ENCODE measurements at regions not wholly inside any gene's neighbourhood (a gene's known extent, or its start where the extent isn't known, plus 50 kb on each side); places are given as distances from the start of the nearest gene placed in this dataset.
"Not testable (repeated sequence)": the region's sequence is repeated elsewhere in the genome, so short reads cannot be mapped to it uniquely, and the experiment has no call there.

DNA sequence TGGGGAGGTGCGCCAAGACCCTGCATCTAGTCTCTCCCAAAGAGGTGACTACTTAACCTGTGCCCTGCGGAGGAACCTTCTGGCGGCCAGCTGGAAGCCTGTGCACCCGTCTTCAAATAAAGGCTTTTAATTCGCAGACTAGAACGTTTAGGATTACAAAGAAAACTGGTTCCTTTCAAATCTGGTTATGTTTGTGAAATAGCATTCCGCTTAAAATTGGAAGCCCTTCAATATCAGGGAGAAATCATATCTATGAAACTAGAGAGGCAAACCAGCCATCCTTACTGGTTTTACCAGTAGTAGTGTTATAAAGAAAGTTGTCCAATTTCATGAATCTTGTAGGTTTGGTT, 250.8 kb downstream of the FAM72C start:
- H3K4me3 ChIP-seq: peak overlapping the region in 1 of 4 donors; percentile 39
- 21 to 22% methylated on average over 7 of the region's 7 CpGs for WGBS, 2 donors
- DNase-seq: no peak

DNA sequence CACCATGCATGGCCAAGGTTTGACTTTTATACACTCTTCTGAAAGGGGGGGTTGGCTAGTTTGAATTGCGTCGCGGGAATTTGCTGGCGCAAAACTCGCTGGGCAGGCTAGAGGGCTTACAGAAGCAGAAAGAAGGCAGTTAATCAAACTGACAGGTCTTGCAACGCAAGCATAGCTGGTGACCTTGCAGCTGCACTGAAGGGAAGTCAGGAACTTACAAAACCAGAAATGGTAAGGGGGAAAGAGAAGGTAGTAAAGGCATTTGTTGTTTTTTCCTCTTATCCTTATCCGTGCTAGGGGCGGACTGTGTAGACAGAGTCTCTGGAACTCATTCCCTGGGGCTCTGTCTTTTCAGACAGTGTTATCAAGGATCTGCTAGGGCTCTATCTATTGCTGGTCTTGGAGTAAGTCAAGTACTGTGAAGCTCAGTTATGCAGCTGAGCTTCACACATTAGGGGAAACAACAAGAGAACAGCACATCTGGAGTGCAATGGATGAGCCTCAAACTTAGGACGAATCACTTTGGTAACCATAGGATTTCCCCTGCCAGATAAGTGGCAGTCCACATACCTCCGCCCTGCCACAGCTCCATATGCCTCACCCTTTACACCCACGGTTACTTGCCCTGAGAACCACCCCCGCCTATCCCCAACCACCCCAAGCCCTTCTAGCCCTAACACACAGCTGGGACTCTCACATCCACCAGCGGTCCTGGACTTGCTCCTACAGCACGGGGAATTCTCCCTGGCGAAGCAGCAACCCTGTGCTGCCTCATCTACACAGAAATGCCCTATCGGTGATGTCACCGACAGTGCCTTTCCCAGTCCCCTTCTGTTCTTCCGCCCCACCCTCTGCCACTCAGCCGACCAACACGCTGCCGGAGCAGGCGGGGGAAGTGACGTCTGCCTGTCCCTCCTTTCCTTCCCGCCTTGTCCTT, 251.4 kb downstream of the FAM72C start:
- intact Hi-C loops (cut with DNase I): no loop called here
- no peak for TF ChIP-seq POLR2A (IDR thresholded peaks at IDR 0.05)
- TF ChIP-seq, protein P1, sequence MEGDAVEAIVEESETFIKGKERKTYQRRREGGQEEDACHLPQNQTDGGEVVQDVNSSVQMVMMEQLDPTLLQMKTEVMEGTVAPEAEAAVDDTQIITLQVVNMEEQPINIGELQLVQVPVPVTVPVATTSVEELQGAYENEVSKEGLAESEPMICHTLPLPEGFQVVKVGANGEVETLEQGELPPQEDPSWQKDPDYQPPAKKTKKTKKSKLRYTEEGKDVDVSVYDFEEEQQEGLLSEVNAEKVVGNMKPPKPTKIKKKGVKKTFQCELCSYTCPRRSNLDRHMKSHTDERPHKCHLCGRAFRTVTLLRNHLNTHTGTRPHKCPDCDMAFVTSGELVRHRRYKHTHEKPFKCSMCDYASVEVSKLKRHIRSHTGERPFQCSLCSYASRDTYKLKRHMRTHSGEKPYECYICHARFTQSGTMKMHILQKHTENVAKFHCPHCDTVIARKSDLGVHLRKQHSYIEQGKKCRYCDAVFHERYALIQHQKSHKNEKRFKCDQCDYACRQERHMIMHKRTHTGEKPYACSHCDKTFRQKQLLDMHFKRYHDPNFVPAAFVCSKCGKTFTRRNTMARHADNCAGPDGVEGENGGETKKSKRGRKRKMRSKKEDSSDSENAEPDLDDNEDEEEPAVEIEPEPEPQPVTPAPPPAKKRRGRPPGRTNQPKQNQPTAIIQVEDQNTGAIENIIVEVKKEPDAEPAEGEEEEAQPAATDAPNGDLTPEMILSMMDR (IDR thresholded peaks at IDR 0.05): no peak
- no peaks in the 10 kb centered on the region for H3K36me3 ChIP-seq
- no peaks in the 10 kb centered on the region for H3K9me3 ChIP-seq
- DNase-seq: no peak
- H3K27ac ChIP-seq: no peak overlapping the region
- 11 to 17% methylated on average over 21 to 23 of the region's 24 CpGs for WGBS, 2 donors
- H3K4me3 ChIP-seq: peak overlapping the region in 1 of 4 donors; percentile 39
- H3K27me3 ChIP-seq: peaks cover 0 to 1% (median 0%) of the 10 kb centered on the region in 4 donors
- no peaks in the 10 kb centered on the region for H3K4me1 ChIP-seq

More for the DNA sequence above, 250.8 kb downstream of the FAM72C start:
- Histone ChIP-seq H3K36me3 (no peaks in the 10 kb centered on the region), H3K4me1 (no peaks in the 10 kb centered on the region), H3K27ac (no peak overlapping the region), H3K9me3 (no peaks in the 10 kb centered on the region), H3K27me3 (peaks cover 0 to 4% (median 0%) of the 10 kb centered on the region in 4 donors)
- TF ChIP-seq, protein P1 (IDR thresholded peaks at IDR 0.05): no peak
- TF ChIP-seq POLR2A (IDR thresholded peaks at IDR 0.05): no peak
- intact Hi-C loops (cut with DNase I): no loop called here

DNA sequence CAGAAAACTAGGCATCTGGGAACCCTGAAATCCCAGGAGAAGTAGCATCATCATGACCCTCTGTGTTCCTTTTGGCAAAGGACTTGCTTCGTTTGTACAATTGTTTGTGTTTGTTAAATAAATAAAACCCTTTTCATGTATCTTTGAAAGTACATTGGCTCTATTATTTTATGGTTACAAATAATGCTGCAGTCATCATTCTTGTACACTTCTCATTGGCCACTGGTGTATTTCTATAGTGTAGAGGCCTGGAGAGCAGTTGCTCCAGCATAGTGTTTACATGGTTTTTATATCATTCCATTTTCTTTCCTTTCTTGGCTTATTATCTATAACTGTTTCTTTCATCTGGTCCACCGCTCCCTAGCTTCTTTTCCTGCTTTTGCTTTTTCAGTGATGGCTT, 253.3 kb downstream of the FAM72C start:
- H3K4me1 ChIP-seq: no peaks in the 10 kb centered on the region
- 67 to 70% methylated on average over 2 of the region's 2 CpGs for WGBS, 2 donors
- H3K4me3 ChIP-seq: no peak overlapping the region
- no peaks in the 10 kb centered on the region for H3K36me3 ChIP-seq
- H3K27me3 ChIP-seq: no peaks in the 10 kb centered on the region
- no peak for DNase-seq
- TF ChIP-seq, protein P1 (IDR thresholded peaks at IDR 0.05): no peak
- no peak for TF ChIP-seq POLR2A (IDR thresholded peaks at IDR 0.05)
- H3K27ac ChIP-seq: no peak overlapping the region
- no peaks in the 10 kb centered on the region for H3K9me3 ChIP-seq
- intact Hi-C loops (cut with DNase I): no loop called here

DNA sequence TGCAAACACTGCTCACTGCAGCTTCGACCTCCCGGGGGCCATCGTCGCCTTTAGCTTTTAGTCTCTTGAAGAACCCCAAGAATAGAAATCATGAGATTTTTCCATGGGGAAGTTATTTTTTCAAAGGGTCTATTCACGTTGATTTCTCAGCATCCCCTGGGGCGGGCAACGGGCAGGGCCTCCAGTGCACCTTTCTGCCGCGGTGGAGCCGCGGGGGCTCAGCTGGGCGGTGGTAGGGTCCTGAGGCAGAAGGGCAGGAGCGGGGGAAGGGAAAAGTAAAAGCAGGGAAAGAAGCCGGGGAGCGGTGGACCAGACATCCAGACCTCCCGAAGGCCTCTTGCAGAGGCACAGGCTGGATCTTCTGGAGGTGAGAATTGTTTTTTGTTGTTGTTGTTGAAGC, 253.8 kb downstream of the FAM72C start:
- Histone ChIP-seq H3K36me3 (no peaks in the 10 kb centered on the region), H3K27ac (no peak overlapping the region), H3K4me1 (no peaks in the 10 kb centered on the region), H3K27me3 (no peaks in the 10 kb centered on the region), H3K9me3 (no peaks in the 10 kb centered on the region), H3K4me3 (no peak overlapping the region)
- TF ChIP-seq POLR2A (IDR thresholded peaks at IDR 0.05): no peak
- TF ChIP-seq, protein P1 (IDR thresholded peaks at IDR 0.05): no peak
- intact Hi-C loops (cut with DNase I): no loop called here
- DNase-seq: no peak
- 30 to 56% methylated on average over 8 to 12 of the region's 16 CpGs for WGBS, 2 donors

DNA sequence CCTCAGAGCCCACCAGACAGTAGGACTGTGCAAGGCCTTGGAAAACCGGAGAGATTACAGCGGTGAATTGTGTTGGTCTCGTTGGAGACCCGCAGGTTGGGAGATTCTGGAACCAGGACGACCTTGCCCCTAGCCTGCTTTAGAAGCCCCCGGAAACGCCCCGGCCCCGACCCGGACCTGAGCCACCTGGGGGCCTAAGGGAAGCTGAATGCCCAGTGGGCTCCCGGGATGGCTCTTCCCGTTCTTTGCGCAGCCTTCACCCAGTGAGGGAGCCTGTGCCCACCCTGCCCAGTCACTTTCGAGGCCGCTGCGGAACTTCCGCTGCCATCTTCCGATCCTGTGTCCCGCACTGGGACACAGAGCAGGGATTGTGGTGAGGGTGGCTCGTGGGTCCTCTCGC, 254.4 kb downstream of the FAM72C start:
- no peak for DNase-seq
- no peak overlapping the region for H3K4me3 ChIP-seq
- H3K9me3 ChIP-seq: no peaks in the 10 kb centered on the region
- intact Hi-C loops (cut with DNase I): no loop called here
- H3K27ac ChIP-seq: no peak overlapping the region
- H3K36me3 ChIP-seq: no peaks in the 10 kb centered on the region
- TF ChIP-seq, protein P1 (IDR thresholded peaks at IDR 0.05): no peak
- no peak for TF ChIP-seq POLR2A (IDR thresholded peaks at IDR 0.05)
- 35 to 49% methylated on average over 8 to 12 of the region's 21 CpGs for WGBS, 2 donors
- H3K4me1 ChIP-seq: no peaks in the 10 kb centered on the region
- no peaks in the 10 kb centered on the region for H3K27me3 ChIP-seq

DNA sequence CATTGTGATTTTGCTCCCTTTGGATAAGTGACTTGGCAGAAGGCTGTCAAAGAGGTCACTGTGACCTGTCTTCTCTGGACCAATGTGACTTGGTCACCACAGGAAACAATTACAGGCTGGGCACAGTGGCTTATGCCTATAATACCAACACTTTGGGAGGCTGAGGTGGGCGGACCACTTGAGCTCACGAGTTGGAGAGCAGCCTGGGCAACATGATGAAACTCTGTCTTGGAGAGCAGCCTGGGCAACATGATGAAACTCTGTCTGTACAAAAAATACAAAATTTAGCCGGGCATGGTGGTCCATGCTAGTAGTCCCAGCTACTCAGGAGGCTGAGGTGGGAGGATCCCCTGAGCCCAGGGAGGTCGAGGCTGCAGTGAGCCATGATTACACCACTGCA, 256.9 kb downstream of the FAM72C start:
- intact Hi-C loops (cut with DNase I); H3K4me3 ChIP-seq; H3K4me1 ChIP-seq; H3K27ac ChIP-seq; H3K36me3 ChIP-seq; H3K9me3 ChIP-seq; H3K27me3 ChIP-seq; DNase-seq: not testable (repeated sequence)
- WGBS, 2 donors: 60 to 72% methylated on average over 2 to 4 of the region's 4 CpGs
